ENCODE measurements at regions not wholly inside any gene's neighbourhood (a gene's known extent, or its start where the extent isn't known, plus 50 kb on each side); places are given as distances from the start of the nearest gene placed in this dataset.
"Not testable (repeated sequence)": the region's sequence is repeated elsewhere in the genome, so short reads cannot be mapped to it uniquely, and the experiment has no call there.

DNA sequence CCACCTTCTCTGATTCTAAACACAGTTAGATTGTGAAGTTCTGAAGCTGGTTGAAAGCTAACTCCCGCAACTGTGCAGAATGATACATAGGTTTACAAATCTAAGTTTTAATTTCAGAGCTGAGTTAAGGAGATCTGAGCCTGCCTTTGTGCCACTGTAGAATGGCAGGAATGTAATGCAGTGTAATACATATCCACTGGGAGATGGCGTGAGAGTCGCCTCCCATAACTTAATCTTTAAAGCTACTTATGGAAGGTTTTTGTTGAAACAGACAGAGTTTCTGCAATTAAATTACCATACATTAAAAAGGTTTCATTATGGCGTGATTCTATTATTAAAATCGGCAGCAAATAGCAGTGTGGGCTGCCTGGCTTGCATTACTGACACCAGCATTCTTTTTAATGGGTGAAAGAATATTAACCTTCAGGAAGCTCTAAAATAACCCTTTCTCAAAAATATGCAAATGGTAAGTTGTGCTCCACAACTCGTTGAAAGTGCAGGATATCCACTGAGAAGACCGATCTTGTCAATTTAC lies 257.4 kb downstream of the OLFM4 start:
- no peak for DNase-seq (ENCODE audit: low spot score)

DNA sequence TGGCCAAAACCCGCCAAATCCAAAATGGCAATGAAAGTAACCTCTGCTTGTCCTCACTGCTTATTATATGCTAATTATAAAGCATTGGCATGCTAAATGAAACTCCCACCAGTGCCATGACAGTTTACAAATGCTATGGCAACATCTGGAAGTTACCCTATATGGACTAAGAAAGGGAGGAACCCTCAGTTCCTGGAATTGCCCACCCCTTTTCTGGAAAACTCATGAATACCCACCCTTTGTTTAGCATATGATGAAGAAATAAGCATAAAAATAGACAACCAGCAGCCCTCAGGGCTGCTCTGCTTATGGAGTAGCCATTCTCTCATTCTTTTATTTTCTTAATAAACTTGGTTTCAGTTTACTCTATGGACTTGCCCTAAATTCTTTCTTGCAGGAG lies 269.8 kb downstream of the OLFM4 start:
- no peak for DNase-seq (ENCODE audit: low spot score)

- no peak for DNase-seq (ENCODE audit: low spot score)
These were observed 272.8 kb downstream of the OLFM4 start for GRCh38 chr13:53301449-53301848.

DNA sequence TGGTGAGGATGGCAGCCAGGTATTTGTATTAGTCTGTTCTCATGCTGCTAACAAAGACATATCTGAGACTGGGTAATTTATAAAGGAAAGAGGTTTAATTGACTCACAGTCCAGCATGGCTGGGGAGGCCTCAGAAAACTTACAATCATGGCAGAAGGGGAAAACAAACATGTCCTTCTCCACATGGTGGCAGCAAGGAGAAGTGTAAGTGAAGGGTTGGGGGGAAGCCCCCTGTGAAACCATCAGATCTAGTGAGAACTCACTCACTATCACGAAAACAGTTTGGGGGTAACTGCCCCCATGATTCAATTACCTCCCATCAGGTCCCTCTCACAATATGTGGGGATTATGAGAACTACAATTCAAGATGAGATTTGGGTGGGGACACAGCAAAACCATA lies 276.8 kb downstream of the OLFM4 start:
- DNase-seq (ENCODE audit: low spot score) = not testable (repeated sequence)

GRCh38 chr13:53310786-53311185 lies 282.2 kb downstream of the OLFM4 start:
- no peak for DNase-seq (ENCODE audit: low spot score)

GRCh38 chr13:53311561-53311960 lies 282.9 kb downstream of the OLFM4 start:
- DNase-seq (ENCODE audit: low spot score) = no peak

DNA sequence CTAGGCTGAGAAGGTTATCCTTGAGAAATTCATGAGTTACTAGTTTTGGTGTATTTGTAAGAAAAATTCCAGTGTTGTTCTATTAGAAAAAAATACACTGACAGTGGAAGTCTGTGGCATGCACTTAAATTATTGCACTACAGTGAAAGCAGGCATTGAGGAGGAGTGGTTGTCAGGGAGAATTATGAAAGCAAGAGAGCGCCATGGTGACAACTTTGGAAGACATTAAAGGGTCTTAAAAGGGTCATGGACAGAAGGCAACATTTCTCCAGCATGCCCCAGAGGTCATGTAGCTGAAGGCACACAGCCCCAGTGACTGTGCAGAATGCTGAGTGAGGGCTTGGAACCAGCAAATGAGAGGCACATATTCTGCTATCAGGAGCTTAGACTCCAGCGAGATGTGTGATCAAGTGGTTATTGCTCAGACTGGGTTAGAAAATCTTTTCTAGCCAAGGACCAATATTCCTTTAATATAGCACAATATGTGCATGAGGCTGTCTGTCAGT lies 292.7 kb downstream of the OLFM4 start:
- no peak for DNase-seq (ENCODE audit: low spot score)

DNA sequence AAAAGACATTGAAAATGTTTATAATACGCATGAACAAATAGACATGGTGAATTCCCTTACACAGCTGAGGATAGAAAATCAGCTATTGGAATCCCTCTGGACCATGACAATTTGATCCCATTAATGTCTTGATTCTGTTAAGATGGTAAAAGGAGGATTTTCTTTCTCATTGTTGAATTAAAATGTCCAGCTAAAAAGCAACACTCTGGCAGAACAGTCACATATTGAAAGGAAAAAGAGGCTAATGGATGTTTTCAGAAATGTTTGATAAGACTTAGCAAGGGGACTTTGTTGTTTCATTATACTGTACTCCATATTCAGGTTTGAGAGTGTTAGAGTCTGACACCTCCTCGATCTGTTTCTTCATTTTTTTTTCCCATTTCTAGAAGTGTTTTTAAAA lies 296.0 kb downstream of the OLFM4 start:
- no peak for DNase-seq (ENCODE audit: low spot score)

GRCh38 chr13:53326716-53327115 lies 298.1 kb downstream of the OLFM4 start:
- DNase-seq (ENCODE audit: low spot score) = no peak

DNA sequence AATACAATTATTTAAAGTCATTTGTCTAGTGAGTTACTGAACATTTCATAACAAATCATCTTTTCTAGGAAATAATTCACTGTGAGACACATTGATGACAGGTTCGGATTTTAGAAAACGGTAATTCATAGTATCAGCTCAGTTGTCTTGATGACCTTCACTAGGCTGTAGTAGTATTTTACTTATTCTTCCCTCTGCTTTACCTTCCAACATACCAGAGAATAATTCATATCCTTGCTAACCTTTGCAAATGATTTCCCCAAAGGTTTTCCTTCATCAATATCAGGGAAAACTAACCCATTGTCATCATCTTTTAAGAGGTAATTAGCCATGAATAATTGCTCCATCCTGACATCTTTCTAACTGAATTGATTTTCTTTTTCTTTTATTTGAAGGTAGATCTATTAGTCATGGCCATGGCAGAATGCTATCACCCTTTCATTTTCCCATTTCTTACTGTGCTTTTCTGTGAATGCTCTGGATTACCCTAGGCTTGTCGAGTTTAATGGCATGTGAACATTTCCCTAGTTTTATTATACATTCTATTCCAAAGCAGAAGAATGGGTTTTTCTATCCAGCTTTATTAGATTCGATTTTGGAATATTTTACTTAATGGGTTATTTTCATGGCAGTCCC lies 299.2 kb downstream of the OLFM4 start:
- no peak for DNase-seq (ENCODE audit: low spot score)

- no peak for DNase-seq (ENCODE audit: low spot score)
These were observed 308.0 kb downstream of the OLFM4 start for GRCh38 chr13:53336441-53337160.

DNA sequence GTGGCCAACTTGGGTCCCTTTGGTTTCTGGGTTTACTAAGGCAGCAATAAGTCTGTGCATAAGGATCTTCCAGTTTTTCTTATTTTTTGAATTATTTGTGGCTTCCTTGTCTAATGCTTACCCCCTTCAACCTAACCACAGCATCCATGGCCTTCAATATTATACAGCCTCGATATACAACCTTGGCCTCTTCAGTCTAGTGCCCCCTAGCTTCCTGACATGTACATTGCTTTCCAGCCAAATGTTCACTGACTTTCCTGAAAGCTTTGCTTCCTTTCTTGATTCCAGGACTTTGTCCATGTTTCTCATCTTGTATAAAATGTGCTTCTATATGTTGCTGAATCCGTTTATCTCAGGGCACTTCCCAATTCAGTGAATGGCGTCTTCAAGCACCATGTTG lies 310.1 kb downstream of the OLFM4 start:
- no peak for DNase-seq (ENCODE audit: low spot score)

DNA sequence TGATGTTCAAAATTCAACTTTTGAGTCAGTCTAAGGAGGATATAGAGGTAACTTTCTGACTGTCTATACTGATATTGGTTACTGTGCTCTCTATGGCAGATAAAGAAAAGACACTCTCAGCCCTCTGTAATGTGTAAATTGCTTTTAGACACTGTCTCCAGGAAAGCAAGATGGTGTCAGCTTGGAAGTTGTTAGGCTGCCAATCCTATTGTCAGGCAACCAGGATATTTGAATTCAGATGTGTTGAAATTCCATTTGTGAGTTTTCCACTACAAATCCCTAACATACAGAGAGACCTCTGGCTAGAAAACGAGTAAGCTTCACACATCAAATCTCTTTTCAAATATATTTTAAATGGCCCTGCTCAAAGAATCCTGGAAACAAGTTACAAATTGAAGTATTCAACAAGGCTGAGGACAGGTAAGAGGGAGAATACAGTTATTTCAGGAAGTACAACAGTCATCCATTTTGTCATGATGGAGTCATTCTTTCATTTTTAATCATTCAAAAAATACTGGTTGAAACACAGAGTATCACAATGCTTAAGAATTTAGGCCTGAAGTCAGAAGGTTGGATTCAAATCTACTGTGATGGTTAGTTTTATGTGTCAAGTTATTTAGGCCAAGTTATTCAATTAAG lies 312.0 kb downstream of the OLFM4 start:
- DNase-seq (ENCODE audit: low spot score) = no peak

DNA sequence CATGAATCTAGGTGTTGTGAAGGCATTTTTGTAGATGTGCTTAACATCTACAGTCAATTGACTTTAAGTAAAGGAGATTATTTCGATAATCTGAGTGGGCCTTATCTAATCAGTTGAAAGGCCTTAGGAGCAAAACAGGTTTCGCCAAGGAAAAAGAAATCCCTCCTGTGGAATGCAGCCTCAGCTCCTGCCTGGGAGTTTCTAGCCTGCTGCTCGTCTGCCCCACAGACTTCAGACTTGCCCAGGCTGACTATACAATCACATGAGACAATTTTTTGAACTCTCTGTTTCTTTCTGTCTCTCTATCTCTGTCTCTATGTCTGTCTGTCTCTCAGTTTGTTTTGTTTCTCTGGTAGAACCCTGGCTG lies 312.5 kb downstream of the OLFM4 start:
- DNase-seq (ENCODE audit: low spot score) = no peak

DNA sequence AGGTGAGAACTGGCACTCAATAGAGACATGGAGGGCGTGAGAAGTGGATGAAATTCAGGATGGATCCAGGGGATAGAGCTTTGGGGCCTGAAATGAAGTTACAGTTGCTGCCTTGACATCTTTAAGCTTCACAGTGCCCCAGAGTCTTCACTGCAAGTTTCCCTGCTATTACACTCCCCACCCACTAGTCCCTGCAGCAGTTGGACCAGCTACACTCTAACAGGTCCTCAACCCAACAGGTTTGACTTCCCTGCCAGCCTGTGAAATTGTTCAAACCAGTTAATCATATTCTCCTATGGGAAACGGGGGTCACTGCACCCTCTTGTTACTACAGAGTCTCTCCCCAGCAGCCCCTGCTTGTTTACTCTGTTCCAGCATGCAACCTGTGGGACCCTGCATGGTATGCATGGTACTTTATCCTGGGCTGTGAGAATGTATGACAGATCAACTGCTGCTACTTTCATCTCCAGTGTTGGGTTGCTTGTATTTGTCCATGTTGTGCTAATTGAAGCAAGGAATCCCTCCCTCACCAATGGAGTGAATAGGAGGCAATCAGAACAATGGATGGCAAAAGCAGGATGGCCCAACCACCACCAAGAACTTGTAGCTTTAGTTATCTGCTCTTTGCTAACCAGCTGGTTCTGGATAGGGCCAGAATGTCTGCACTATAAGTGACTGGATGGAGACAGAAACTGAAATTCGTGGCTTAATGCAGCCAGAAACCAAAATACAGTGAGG lies 314.2 kb downstream of the OLFM4 start:
- DNase-seq (ENCODE audit: low spot score) = no peak

DNA sequence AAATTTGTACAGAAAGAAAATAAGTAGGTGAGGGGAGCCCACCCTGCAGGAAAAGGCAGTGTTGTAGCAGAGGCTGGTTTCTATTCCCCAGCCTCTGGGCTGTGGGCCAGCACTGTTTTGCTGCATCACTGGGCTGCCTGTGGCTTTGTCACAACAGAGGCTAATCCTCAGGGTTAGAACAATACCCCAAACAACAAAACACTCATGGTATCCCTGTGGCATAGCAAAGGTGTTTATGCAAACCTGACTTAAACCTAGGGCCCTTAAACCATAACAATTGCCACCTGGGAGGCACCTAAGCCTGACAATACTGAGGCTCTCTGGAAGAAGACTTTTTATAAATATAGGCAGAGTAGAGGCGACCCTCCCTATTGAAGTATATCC lies 314.7 kb downstream of the OLFM4 start:
- no peak for DNase-seq (ENCODE audit: low spot score)

DNA sequence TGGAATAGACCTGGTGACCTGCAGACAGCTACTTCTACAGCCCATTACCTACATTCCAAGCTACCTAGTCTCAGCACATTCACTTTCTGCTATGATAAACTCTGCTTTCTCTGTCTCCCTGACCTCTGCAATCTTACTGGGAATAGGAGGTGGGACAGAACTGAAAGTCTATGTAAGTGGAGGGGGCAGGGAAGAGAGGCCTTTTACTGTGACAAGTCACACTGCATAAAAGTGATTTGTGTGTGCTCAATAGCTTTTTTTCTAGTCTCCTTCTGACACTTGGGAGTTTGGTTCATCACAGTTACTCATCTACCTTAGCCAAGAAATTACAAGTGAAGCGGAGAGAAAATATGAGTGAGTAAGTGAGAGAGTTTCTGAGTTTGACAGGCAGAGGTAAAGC lies 322.4 kb downstream of the OLFM4 start:
- DNase-seq (ENCODE audit: low spot score) = no peak

DNA sequence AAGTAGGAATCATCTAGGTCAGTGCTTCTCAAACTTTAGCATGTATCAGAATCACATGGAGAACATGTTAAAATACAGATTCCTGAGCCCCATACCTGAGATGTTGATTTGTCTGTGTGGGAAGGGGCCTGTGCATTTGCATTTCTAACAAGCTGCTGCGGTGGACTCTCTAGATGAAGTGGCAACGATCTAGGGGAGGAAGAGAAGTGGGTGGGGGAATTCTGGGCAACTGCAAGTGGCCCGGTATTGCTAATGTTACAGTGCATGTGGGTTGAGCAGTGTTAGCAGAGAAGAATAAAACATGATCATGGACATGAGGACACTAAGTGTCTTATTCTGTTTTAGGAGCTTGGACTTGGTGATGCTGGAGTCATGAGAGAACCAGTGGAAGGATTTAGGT lies 329.0 kb downstream of the OLFM4 start:
- DNase-seq (ENCODE audit: low spot score) = no peak

- DNase-seq (ENCODE audit: low spot score) = no peak
These were observed 340.3 kb downstream of the OLFM4 start for GRCh38 chr13:53368948-53369347.

GRCh38 chr13:53379485-53379884 lies 350.9 kb downstream of the OLFM4 start:
- DNase-seq (ENCODE audit: low spot score) = no peak

DNA sequence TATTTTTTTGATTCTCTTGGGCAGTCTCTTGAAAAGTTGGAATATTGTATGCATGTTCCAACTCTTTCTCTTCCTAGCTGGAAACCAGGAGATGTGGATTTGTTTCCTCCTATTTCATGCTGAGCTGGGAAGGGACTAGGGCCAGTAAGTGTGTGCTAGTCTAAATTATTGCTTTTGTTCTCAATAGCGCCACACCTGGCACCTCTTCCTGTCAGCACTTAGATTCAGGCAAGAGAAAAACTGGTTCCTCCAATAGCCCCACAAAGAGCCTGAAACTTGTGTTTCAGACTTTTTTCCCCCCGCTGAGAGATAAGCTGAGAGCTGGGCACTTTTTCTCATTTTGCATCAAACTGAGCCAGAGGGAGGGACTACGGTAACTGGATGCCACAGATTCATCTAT lies 353.4 kb downstream of the OLFM4 start:
- no peak for DNase-seq (ENCODE audit: low spot score)

GRCh38 chr13:53398051-53398450 lies 369.4 kb downstream of the OLFM4 start:
- no peak for DNase-seq (ENCODE audit: low spot score)

GRCh38 chr13:53405616-53406015 lies 377.0 kb downstream of the OLFM4 start:
- DNase-seq (ENCODE audit: low spot score) = no peak

All from COLO829 (cell line).